UCSD-AML1 (cell line): ENCODE measurements at regions not wholly inside any gene's neighbourhood (a gene's known extent, or its start where the extent isn't known, plus 50 kb on each side); places are given as distances from the start of the nearest gene placed in this dataset.
"Not testable (repeated sequence)": the region's sequence is repeated elsewhere in the genome, so short reads cannot be mapped to it uniquely, and the experiment has no call there.

Source experiments
- DNase-seq: peaks from one replicate; lab custom pipeline; 2025; ENCODE audit not compliant: unreplicated experiment; lab: John Stamatoyannopoulos, UW

- DNase-seq: no peak
These were observed 516.0 kb upstream of the CHORDC1 start for GRCh38 chr11:90738799-90739198.

- DNase-seq: no peak
These were observed 514.7 kb upstream of the CHORDC1 start for GRCh38 chr11:90737444-90738050.

- no peak for DNase-seq
These were observed 509.6 kb upstream of the CHORDC1 start for GRCh38 chr11:90732486-90732885.

GRCh38 chr11:90723475-90723874, 500.6 kb upstream of the CHORDC1 start:
- no peak for DNase-seq

GRCh38 chr11:90722552-90723190, 499.8 kb upstream of the CHORDC1 start:
- no peak for DNase-seq

GRCh38 chr11:90717522-90717921, 494.7 kb upstream of the CHORDC1 start:
- no peak for DNase-seq

- no peak for DNase-seq
These were observed 482.8 kb upstream of the CHORDC1 start for GRCh38 chr11:90705661-90706060.

- no peak for DNase-seq
These were observed 481.7 kb upstream of the CHORDC1 start for GRCh38 chr11:90704510-90704909.

GRCh38 chr11:90701716-90702115, 478.9 kb upstream of the CHORDC1 start:
- DNase-seq: no peak

- no peak for DNase-seq
These were observed 478.1 kb upstream of the CHORDC1 start for GRCh38 chr11:90700789-90701439.

- no peak for DNase-seq
These were observed 477.0 kb upstream of the CHORDC1 start for GRCh38 chr11:90699791-90700400.

- DNase-seq: no peak
These were observed 475.4 kb upstream of the CHORDC1 start for GRCh38 chr11:90698238-90698637.

- not testable (repeated sequence) for DNase-seq
These were observed 452.6 kb upstream of the CHORDC1 start for GRCh38 chr11:90675496-90675895.

- DNase-seq: no peak
These were observed 446.2 kb upstream of the CHORDC1 start for GRCh38 chr11:90669094-90669493.

GRCh38 chr11:90668502-90668901, 445.7 kb upstream of the CHORDC1 start:
- DNase-seq: no peak

GRCh38 chr11:90661233-90661632, 438.4 kb upstream of the CHORDC1 start:
- no peak for DNase-seq

- DNase-seq: no peak
These were observed 433.3 kb upstream of the CHORDC1 start for GRCh38 chr11:90656171-90656570.

- no peak for DNase-seq
These were observed 427.3 kb upstream of the CHORDC1 start for GRCh38 chr11:90650153-90650552.

- DNase-seq: no peak
These were observed 423.9 kb upstream of the CHORDC1 start for GRCh38 chr11:90646706-90647105.

GRCh38 chr11:90646266-90646665, 423.4 kb upstream of the CHORDC1 start:
- no peak for DNase-seq

- no peak for DNase-seq
These were observed 416.7 kb upstream of the CHORDC1 start for GRCh38 chr11:90639461-90639993.

- DNase-seq: no peak
These were observed 413.0 kb upstream of the CHORDC1 start for GRCh38 chr11:90635886-90636285.
